ENCODE measurements at regions not wholly inside any gene's neighbourhood (a gene's known extent, or its start where the extent isn't known, plus 50 kb on each side); places are given as distances from the start of the nearest gene placed in this dataset.
"Not testable (repeated sequence)": the region's sequence is repeated elsewhere in the genome, so short reads cannot be mapped to it uniquely, and the experiment has no call there.

DNA sequence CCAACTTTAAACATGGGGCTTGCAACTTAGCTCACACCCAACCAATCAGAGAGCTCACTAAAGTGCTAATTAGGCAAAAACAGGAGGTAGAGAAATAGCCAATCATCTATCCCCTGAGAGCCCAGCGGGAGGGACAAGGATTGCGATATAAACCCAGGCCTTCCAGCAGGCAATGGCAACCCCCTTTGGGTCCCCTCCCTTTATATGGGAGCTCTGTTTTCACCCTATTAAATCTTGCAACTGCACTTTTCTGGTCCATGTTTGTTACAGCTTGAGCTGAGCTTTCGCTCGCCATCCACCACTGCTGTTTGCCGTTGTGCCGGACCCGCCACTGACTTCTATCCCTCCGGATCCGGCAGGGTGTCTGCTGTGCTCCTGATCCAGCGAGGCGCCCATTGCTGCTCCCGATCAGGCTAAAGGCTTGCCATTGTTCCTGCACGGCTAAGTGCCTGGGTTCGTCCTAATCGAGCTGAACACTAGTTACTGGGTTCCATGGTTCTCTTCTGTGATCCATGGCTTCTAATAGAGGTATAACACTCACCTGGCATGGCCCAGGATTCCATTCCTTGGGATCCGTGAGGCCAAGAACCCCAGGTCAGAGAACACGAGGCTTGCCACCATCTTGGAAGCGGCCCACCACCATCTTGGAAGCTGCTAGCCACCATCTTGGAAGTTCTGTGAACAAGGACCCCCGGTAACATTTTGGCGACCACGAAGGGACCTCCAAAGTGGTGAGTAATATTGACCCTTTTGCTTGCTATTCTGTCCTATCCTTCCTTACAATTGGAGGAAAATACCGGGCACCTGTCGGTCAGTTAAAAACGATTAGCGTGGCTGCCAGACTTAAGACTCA lies 161.3 kb upstream of the GCFC2 start:
- not testable (repeated sequence) for DNase-seq

- DNase-seq: no peak
Observed at GRCh38 chr2:75870651-75871137, 160.0 kb upstream of the GCFC2 start.

DNA sequence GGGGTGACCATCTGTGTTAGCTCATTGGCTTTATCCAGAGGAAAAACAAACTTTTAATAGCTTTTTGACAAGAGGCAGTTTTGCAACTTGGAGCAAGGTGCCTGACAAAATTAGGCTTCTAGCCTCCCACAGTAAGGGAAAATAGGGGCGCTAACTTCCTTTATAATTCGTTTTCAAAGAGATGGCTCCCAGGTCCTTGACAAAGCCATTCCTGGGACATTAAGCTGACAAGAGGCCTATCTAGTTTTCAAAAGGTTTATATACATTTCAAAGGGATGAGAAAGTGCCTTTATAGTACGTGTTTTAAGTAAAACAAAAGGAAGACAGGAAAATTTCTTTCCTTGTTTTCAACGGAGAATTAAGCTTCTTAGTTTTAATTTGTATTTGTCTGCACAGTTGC lies 159.4 kb upstream of the GCFC2 start:
- no peak for DNase-seq

DNA sequence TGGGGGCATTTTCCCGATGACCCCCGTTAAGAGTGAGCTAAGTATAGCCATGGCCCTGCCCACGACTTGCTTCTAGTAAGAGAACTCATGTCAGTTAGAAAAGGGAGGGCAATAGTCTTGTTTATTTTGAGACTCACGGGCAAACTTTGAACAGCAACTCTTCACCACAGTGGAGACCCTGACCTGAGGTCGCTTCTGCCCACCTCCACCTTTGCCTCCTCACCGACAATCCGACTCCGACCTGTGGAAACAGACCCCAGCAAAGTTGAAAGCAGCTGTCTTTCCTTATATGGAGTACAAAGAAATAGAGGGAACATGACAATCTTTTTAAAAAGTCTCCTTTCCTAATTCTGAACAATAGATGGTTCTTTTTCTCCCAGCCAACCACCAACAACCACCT lies 155.0 kb upstream of the GCFC2 start:
- DNase-seq: no peak

DNA sequence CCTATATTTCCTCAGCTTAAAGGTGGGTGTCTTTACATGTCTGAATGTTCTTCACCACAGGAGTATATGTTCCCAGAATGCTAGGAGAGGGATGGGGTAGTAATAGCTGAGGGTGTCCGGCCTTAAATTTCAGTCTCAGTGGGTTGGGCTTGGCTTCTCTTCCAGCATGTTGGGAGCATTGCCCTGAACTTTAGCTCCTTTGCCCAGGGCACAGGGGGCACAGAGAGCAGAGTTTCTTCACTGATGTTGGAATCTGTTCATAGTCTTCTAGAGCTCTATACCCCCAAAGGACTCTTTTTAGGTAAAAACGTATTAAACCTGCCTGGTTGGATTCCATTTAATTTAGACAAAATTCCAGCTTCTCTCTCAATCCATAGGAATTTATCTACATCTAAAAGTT lies 154.4 kb upstream of the GCFC2 start:
- DNase-seq: no peak

DNA sequence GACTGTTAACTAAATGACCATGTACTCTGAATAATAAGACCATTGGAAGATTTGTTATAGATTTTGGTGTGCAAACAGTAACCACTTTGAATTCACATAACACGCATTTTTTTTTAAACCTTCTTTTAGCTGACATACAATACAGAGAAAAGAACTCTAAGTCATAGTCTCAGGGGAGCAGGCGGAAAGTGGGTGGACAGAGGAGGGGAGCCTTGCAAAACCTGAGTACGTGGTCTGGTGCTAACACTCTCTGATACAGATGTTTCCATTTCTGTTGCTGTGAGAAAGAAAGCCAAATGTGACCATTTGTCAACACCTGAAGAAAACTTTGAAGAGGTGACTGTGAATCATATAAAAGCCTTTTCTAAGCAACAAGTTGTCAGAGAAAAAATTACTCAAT lies 151.8 kb upstream of the GCFC2 start:
- DNase-seq: no peak

- DNase-seq: no peak
Observed at GRCh38 chr2:75853436-75853835, 142.7 kb upstream of the GCFC2 start.

GRCh38 chr2:75852639-75853038 lies 141.9 kb upstream of the GCFC2 start:
- no peak for DNase-seq

- no peak for DNase-seq
Observed at GRCh38 chr2:75846683-75847190, 136.0 kb upstream of the GCFC2 start.

DNA sequence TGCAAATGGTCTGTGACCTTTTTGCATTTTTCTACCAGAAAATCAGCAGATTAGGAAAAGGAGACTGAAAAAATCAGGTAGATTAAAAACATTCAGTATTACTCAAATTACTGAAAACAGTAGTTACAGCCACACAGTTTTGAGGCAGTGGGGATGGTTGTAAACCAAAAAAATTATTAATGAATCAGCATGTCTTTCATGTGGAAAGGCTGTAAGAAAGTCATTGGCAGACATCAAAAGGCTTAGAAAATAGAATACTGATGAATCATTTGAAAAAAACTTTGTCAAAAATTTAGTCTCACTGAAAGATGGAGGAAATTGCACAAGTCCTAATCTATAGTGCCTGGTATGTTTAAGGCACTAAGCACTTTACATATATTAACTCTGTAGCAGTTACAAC lies 133.9 kb upstream of the GCFC2 start:
- no peak for DNase-seq

GRCh38 chr2:75834588-75834987 lies 123.9 kb upstream of the GCFC2 start:
- DNase-seq: not testable (repeated sequence)

DNA sequence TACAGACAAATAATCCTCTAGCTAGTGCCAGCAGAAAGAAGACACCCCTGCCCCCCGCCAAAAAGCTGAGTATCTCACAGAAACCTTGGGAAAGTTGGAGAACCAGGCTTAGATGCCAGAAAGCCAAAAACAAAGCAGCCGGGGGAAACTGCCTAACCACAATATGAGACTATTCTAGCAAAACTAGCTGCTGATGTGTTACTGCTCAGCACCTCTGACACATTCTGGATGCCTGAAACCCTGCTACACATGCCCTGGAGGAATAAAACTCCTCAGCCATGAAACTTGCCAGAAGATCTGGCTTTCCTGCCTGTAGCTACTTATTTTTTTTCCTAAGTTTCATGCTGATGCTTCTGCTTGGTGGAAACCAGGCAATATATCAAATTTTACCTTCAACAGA lies 122.7 kb upstream of the GCFC2 start:
- no peak for DNase-seq

- no peak for DNase-seq
Observed at GRCh38 chr2:75828826-75829225, 118.1 kb upstream of the GCFC2 start.

- not testable (repeated sequence) for DNase-seq
Observed at GRCh38 chr2:75823515-75823914, 112.8 kb upstream of the GCFC2 start.

- DNase-seq: no peak
Observed at GRCh38 chr2:75822336-75822735, 111.6 kb upstream of the GCFC2 start.

DNA sequence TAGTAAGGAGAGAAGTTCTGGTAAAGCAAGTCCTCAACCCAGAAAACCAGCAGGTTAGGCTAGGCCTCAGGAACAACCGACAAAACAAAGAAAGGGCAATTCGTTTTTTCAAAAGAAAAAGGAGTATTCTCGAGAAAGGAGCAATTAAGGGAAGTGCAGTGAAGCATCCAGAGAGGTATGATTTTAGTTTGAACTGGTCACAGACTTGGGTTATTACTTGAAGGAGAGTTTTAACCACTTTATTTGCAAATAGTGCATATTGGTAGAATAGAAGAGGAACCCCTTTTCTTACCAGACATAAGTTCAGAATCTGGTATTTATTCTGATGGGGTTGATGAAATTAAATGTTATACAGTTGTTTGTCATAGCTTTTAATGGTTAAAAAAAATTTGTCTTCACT lies 110.0 kb upstream of the GCFC2 start:
- no peak for DNase-seq

DNA sequence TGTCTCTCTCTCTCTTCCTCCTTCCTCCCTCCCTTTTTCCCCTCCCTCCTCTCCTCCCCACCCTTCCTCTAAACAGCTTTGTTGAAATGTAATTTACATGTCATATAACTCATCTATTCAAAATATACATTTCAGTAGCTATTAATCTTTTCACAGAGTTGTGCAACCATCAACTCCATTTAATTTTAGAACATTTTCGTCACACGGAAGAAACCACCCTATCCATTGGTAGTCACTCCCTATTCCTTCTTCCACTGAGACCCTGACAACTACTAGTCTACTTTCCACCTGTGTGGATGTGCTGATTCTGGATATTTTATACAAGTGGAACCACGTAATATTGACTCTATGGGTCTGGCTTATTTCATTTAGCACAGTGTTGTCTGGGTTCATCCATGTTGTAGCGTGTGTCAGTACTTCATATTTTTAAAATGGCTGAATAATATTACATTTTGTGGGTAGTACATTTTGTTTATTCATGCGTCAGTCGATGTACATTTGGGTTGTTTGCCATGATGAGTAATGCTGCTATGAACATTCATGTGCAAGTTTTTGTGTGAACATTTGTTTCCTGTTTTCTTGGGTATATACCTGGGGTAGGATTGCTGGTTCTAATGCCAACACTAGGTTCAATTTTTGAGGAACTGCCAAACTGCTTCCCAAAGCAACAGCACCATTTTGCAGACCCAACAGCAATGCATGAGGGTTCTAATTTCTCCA lies 100.1 kb upstream of the GCFC2 start:
- no peak for DNase-seq

DNA sequence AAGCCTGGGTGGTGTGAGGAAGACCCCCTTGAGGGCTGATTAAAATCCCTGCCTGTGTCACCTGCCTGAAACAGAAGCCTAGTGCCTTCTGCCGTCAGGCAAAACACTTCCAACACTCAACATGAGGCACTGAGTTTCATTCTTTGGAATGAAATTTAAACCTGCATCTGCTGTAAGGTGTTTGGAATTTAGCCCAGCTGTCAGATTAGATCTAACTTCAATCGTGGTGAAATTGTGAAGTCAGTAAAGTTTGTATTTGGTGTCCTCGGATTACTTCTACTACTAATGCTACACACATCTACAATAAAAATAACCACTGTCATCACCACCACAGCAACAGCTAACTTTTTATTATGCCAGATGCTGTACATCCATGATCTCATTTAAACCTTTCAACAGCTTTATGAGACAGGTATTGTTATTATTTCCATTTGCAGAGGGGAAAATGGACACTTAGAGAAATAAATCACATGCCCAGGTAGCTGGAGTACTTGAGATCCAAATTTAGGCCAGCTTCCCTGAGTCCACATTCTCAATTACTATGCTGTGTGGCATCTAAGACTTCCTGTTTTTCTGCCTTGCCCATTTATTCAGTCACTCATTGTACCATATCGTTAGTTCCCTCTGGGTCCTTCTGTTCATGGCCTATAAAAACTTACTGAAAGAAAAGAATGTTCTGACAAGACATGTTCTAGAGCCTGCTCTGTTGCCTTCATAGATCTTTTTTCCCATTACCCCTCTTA lies 98.2 kb upstream of the GCFC2 start:
- no peak for DNase-seq

GRCh38 chr2:75807992-75808391 lies 97.3 kb upstream of the GCFC2 start:
- DNase-seq: no peak

DNA sequence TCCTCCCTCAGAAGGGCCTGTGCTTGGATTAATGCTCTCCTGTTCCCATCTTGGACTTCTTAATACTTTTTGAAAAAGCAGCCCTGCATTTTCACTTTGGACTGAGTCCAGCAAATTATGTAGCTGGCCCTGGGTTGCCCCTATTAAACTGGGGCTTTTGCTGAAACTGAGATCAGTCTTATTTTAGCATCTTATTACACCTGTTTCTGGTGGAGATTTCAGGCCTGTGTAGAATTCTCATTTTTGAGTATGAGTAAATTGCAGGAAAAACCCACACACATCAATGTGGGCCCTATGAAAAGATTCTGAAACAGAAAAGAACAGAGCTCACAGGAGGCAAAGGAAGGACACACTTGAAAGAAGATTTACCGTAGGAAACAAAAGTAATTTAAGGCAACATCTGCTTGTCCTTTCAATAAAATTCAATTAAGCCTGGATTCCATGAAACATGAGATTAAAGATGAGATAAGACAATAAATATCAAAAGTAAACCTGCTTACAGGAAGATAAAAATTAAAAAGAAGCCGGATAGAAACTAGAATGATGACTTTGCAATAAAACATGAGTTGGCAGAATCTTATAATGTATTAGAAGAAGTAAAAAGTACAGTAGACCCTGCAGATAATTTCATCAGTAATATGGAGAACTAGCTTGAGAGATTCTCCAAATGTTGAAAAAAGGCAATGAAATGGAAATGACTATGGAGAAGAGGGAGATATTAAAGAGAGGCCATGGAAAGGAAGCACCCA lies 90.7 kb upstream of the GCFC2 start:
- DNase-seq: no peak

DNA sequence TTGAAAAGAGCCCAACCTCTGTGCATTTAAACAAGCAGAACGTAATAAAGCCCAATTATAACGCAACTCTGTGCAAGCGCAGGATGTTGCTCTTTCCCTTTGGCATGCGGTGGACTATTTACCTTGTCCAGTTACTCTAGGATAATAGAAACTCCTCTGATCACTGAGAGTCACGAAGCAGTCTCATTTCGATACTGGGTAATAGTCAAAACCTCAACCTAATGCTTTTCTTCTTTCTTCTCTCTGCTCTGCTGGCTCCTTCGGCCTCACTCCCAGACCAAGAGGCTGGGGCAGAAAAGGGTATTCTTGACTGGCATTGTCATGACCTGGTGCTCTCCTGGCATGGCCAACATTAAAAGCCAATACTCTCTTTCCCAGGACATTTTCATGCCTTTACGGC lies 89.7 kb upstream of the GCFC2 start:
- no peak for DNase-seq

DNA sequence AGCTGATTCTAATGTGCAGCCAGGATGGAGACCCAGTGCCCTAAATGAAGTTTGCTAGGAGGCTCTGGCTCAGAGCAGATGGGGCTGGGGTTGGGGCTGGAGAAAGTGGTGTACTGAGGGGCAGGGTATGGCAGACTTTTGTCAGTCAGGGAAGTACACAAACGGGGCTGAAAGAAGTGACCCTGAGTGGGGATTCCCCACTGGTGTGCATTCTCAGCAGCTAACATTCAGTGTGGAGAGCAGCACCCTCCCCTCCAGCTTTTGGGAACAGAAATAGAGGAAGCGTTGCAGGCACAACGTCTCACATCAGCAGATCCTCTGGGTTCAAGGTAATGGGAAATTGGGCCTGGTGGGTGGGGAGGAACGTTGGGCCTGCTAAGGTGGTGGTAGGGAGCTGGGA lies 89.1 kb upstream of the GCFC2 start:
- no peak for DNase-seq

DNA sequence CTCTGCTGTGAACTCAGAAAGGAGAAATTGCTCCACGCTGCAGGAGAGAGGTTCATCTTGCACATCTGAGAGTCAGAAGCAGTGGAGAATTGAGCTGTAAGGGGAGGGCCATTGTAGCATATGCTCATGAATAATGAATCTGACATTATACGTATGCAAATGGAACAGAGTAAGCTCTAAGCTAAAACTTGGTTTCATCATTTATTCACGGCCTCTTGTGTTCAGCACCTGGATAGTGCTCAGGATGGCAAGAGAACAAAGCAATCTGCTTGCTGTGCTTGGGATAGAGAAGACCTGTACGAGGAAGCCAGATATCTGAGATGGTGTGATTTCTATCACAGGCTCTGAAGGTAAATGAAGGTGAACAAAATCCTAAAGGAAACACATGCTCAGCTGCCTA lies 87.9 kb upstream of the GCFC2 start:
- no peak for DNase-seq

Measured in NCI-H1930 (cell line).